Stimulated activated CD4-positive, alpha-beta T cell treated with anti-CD3 and anti-CD28 coated beads, Interleukin-15, amount 100 ng/mL, for 48 hours (primary cell): ENCODE measurements at regions not wholly inside any gene's neighbourhood (a gene's known extent, or its start where the extent isn't known, plus 50 kb on each side); places are given as distances from the start of the nearest gene placed in this dataset.

Experiments used
- DNase-seq, 2 donors: peaks; one replicate each; pipeline ENCODE4 v3.0.0-alpha.2; 2020; ENCODE audit warnings: low read depth in 2 of 2

- DNase-seq, result no peak
Measured at GRCh38 chr18:40955351-40955750, 999.7 kb upstream of the PIK3C3 start.

- no peak for DNase-seq
Measured at GRCh38 chr18:40949114-40949950, 1005.7 kb upstream of the PIK3C3 start.

GRCh38 chr18:40944576-40944975, 1010.5 kb upstream of the PIK3C3 start:
- DNase-seq, result no peak

GRCh38 chr18:40939656-40940515, 1015.1 kb upstream of the PIK3C3 start:
- no peak for DNase-seq

- no peak for DNase-seq
Measured at GRCh38 chr18:40938615-40939014, 1016.4 kb upstream of the PIK3C3 start.

- DNase-seq, result no peak
Measured at GRCh38 chr18:40937386-40937785, 1017.6 kb upstream of the PIK3C3 start.

- DNase-seq, result no peak
Measured at GRCh38 chr18:40935423-40935822, 1019.6 kb upstream of the PIK3C3 start.

GRCh38 chr18:40932862-40933261, 1022.2 kb upstream of the PIK3C3 start:
- no peak for DNase-seq

GRCh38 chr18:40930211-40930882, 1024.7 kb upstream of the PIK3C3 start:
- DNase-seq, result no peak

- no peak for DNase-seq
Measured at GRCh38 chr18:40929399-40929798, 1025.6 kb upstream of the PIK3C3 start.

GRCh38 chr18:40926679-40927078, 1028.4 kb upstream of the PIK3C3 start:
- DNase-seq, result no peak

GRCh38 chr18:40925071-40925541, 1029.9 kb upstream of the PIK3C3 start:
- DNase-seq, result no peak

- no peak for DNase-seq
Measured at GRCh38 chr18:40921845-40922629, 1033.0 kb upstream of the PIK3C3 start.

- DNase-seq, result no peak
Measured at GRCh38 chr18:40917056-40917455, 1038.0 kb upstream of the PIK3C3 start.

GRCh38 chr18:40915724-40916123, 1039.3 kb upstream of the PIK3C3 start:
- DNase-seq, result no peak

- DNase-seq, result no peak
Measured at GRCh38 chr18:40911582-40912254, 1043.3 kb upstream of the PIK3C3 start.

- DNase-seq, result no peak
Measured at GRCh38 chr18:40911041-40911440, 1044.0 kb upstream of the PIK3C3 start.

- no peak for DNase-seq
Measured at GRCh38 chr18:40907842-40908241, 1047.2 kb upstream of the PIK3C3 start.

GRCh38 chr18:40904295-40904694, 1050.7 kb upstream of the PIK3C3 start:
- no peak for DNase-seq

- no peak for DNase-seq
Measured at GRCh38 chr18:40902436-40902835, 1052.6 kb upstream of the PIK3C3 start.

- DNase-seq, result no peak
Measured at GRCh38 chr18:40897884-40898283, 1057.2 kb upstream of the PIK3C3 start.
